Fibroblast of lung (primary cell): ENCODE measurements at regions not wholly inside any gene's neighbourhood (a gene's known extent, or its start where the extent isn't known, plus 50 kb on each side); places are given as distances from the start of the nearest gene placed in this dataset.
A peak's percentile ranks its signal among the peaks of the same experiment; 100 is the strongest.
"Not testable (repeated sequence)": the region's sequence is repeated elsewhere in the genome, so short reads cannot be mapped to it uniquely, and the experiment has no call there.

ENCODE experiments used
- DNase-seq, 2 donors: peaks; one replicate each; pipeline versions ENCODE4 v3.0.0 to v3.0.0-alpha.2; 2010; ENCODE audit warnings: low read depth in 2 of 2
- H2AFZ ChIP-seq: 2 replicates; pipeline ENCODE4 v1.5.1; 2012; ENCODE audit warnings: low read length, control low read depth, inconsistent platforms
- H3K27ac ChIP-seq: 2 replicates; pipeline ENCODE4 v1.5.1; 2011; ENCODE audit warnings: low read length, control low read depth; ENCODE audit not compliant: insufficient read depth
- H3K27me3 ChIP-seq: 2 replicates; pipeline ENCODE4 v1.5.1; 2011; ENCODE audit warnings: mild to moderate bottlenecking, low read length; ENCODE audit not compliant: control insufficient read depth, insufficient read depth
- H3K36me3 ChIP-seq: 2 replicates; pipeline ENCODE4 v1.5.1; 2011; ENCODE audit warnings: low read length; ENCODE audit not compliant: control insufficient read depth, insufficient read depth
- H3K4me1 ChIP-seq: 2 replicates; pipeline ENCODE4 v1.5.1; 2011; ENCODE audit warnings: low read length; ENCODE audit not compliant: control insufficient read depth, insufficient read depth; ENCODE audit errors: extremely low read depth
- H3K4me2 ChIP-seq: 2 replicates; pipeline ENCODE4 v1.5.1; 2011; ENCODE audit warnings: low read length, control low read depth; ENCODE audit not compliant: insufficient read depth; ENCODE audit errors: extremely low read depth
- H3K4me3 ChIP-seq, 4 experiments: fragments of 200-600 bp in 1 of 4; sonication (generic) in 1 of 4; replicated peaks in 1 of 4; 2 replicates each; pipeline ENCODE4 v1.5.1; 2011 to 2016; ENCODE audit warnings: low read length in 4 of 4, low read depth in 3 of 4, mild to moderate bottlenecking in 3 of 4, control low read depth in 2 of 4, inconsistent platforms in 1 of 4, mixed read lengths in 1 of 4; ENCODE audit not compliant: insufficient read depth in 1 of 4; ENCODE audit errors: control extremely low read depth in 1 of 4
- H3K79me2 ChIP-seq: 2 replicates; pipeline ENCODE4 v1.5.1; 2012; ENCODE audit warnings: mild to moderate bottlenecking, low read length, inconsistent platforms; ENCODE audit not compliant: control insufficient read depth, insufficient read depth
- H3K9ac ChIP-seq: 2 replicates; pipeline ENCODE4 v1.5.1; 2011; ENCODE audit warnings: mild to moderate bottlenecking, low read length, control low read depth; ENCODE audit not compliant: insufficient read depth
- H3K9me3 ChIP-seq: 2 replicates; pipeline ENCODE4 v1.5.1; 2012; ENCODE audit warnings: low read depth, low read length; ENCODE audit not compliant: control insufficient read depth, insufficient read depth
- H4K20me1 ChIP-seq: 2 replicates; pipeline ENCODE4 v1.5.1; 2011; ENCODE audit warnings: low read length; ENCODE audit not compliant: control insufficient read depth, insufficient read depth; ENCODE audit errors: extremely low read depth
- EZH2 ChIP-seq: IDR thresholded peaks from 2 replicates; pipeline ENCODE4 v1.5.1; 2012; ENCODE audit warnings: low read length, control low read depth, mild to moderate bottlenecking; ENCODE audit errors: missing control alignments
- TF ChIP-seq, protein P1 (sequence below), 2 donors: IDR thresholded peaks in 1 of 2; conservative IDR thresholded peaks in 1 of 2; 1 replicate in 1 of 2; 2 replicates in 1 of 2; pipeline ENCODE4 v1.5.1; 2011 to 2012; ENCODE audit warnings: low read length in 2 of 2, control low read depth in 1 of 2, inconsistent platforms in 1 of 2, low read depth in 1 of 2, mild to moderate bottlenecking in 1 of 2

DNA sequence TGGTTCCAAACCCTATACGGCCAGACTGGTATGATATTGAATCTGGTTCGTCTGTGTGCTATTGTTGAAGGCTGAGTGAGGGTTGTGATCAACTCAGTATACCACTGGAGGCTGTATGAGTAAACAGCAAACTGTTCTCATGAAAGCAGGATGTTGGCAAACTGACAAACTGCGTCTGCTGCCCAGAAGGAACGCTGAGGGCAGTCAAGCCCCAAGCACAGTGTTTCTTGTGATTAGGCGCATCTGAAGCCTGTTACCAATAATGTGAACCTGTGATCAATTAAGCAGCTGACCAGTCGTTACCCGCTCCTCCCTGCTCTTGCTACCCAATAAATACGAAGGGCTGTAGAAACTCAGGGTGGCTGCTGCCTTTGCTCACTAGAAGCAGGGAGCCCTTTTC lies 90.0 kb upstream of the METAP2 start:
- H3K9me3 ChIP-seq, H3K9ac ChIP-seq, H3K79me2 ChIP-seq, H2AFZ ChIP-seq, H4K20me1 ChIP-seq, H3K27me3 ChIP-seq, H3K36me3 ChIP-seq, H3K27ac ChIP-seq: not testable (repeated sequence)
- TF ChIP-seq, protein P1, sequence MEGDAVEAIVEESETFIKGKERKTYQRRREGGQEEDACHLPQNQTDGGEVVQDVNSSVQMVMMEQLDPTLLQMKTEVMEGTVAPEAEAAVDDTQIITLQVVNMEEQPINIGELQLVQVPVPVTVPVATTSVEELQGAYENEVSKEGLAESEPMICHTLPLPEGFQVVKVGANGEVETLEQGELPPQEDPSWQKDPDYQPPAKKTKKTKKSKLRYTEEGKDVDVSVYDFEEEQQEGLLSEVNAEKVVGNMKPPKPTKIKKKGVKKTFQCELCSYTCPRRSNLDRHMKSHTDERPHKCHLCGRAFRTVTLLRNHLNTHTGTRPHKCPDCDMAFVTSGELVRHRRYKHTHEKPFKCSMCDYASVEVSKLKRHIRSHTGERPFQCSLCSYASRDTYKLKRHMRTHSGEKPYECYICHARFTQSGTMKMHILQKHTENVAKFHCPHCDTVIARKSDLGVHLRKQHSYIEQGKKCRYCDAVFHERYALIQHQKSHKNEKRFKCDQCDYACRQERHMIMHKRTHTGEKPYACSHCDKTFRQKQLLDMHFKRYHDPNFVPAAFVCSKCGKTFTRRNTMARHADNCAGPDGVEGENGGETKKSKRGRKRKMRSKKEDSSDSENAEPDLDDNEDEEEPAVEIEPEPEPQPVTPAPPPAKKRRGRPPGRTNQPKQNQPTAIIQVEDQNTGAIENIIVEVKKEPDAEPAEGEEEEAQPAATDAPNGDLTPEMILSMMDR (conservative IDR thresholded peaks at IDR 0.05 in 1 of 2, IDR thresholded peaks at IDR 0.05 in 1 of 2; ENCODE audit: low read depth in 1 of 2, low read length in 2 of 2): peak in 1 of 2 donors; percentile 15
- DNase-seq: peak in 1 of 2 donors; percentile 66
- Histone ChIP-seq H3K4me3 (peak overlapping the region in 1 of 4 experiments; percentile 9), H3K4me2 (peak overlapping the region; percentile 17), H3K4me1 (peaks cover 10% of the 10 kb centered on the region)

DNA sequence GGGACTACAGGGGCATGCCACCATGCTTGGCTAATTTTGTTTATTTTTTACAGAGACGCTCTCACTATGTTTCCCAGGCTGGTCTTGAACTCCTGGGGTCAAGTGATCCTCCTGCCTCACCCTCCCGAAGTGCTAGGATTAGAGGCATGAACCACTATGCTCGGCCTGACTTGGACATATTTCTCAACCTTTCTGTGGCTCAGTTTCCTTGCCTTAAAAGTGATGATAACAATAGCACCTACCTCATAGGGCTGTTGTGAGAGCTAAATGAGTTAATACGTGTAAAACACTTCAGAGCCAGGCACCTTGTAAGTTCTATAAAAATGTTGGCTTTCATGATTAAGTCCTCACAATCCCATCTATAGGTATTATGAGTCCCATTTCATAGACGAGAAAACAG lies 89.2 kb upstream of the METAP2 start:
- H3K4me1 ChIP-seq: peaks cover 10% of the 10 kb centered on the region
- H2AFZ ChIP-seq: no peak overlapping the region
- no peak overlapping the region for H3K27ac ChIP-seq
- H3K36me3 ChIP-seq: no peaks in the 10 kb centered on the region
- H3K27me3 ChIP-seq: no peaks in the 10 kb centered on the region
- H3K4me2 ChIP-seq: peak overlapping the region; percentile 92
- no peak for DNase-seq
- no peaks in the 10 kb centered on the region for H3K9me3 ChIP-seq
- H3K79me2 ChIP-seq: no peaks in the 10 kb centered on the region
- TF ChIP-seq EZH2: no peak
- TF ChIP-seq, protein P1 (conservative IDR thresholded peaks at IDR 0.05 in 1 of 2, IDR thresholded peaks at IDR 0.05 in 1 of 2; ENCODE audit: low read depth in 1 of 2, low read length in 2 of 2): no peak
- H4K20me1 ChIP-seq: no peaks in the 10 kb centered on the region
- H3K4me3 ChIP-seq: peak overlapping the region in 1 of 4 experiments; percentile 59
- H3K9ac ChIP-seq: no peak overlapping the region

DNA sequence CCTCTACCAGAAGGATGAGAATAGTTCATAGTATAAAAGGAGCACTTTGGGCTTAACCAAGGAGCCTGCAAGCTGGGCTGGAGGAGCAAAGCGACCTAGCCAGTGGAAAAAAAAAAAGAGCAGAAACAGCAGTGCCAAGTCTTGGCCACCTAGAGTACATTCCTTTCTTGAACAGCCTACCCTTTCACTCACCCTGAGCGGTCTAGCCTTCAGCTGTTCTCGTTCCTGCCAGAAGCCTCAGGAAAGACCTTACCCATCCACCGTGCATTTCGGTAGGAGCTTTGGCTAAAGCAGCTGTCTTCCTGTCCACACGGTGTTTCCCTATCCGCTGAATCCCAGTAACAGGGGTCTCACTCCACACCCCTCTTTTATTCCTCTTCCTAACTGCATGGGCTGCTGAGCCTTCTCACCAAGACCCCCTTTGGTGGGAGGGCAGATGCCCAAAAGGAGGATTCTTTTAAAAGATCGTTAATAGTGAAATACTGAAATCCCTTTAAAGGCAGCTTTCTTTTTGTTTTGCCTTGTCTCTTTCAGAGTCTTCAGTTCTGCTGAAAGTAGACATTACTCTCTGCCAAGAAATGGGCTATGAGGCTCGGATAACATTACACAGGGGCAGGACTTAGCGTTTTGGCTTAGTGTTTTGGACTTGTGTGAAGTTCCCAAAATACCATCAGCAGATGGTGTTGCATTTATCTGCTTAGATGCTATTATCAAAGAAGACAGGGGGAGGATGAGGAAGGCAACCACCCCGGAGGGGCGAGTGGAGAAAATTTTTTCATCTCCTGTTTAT lies 88.5 kb upstream of the METAP2 start:
- TF ChIP-seq, protein P1 (conservative IDR thresholded peaks at IDR 0.05 in 1 of 2, IDR thresholded peaks at IDR 0.05 in 1 of 2; ENCODE audit: low read depth in 1 of 2, low read length in 2 of 2): peak in 1 of 2 donors; percentile 6
- no peak for TF ChIP-seq EZH2
- Histone ChIP-seq H3K9me3 (no peaks in the 10 kb centered on the region), H3K4me3 (peak overlapping the region; percentile 37 to 59 (median 47)), H3K79me2 (no peaks in the 10 kb centered on the region), H3K4me2 (peak overlapping the region; percentile 92), H3K27ac (no peak overlapping the region), H3K27me3 (no peaks in the 10 kb centered on the region), H4K20me1 (no peaks in the 10 kb centered on the region), H3K36me3 (no peaks in the 10 kb centered on the region), H3K4me1 (peaks cover 10% of the 10 kb centered on the region), H2AFZ (peak overlapping the region; percentile 91), H3K9ac (no peak overlapping the region)
- DNase-seq: peak; percentile 48 to 77
